PC-9 (cell line): ENCODE measurements at regions not wholly inside any gene's neighbourhood (a gene's known extent, or its start where the extent isn't known, plus 50 kb on each side); places are given as distances from the start of the nearest gene placed in this dataset.

Experiments
- BruUV-seq: library from RNA; stranded (reverse); fragments of 400-500 nt; replicated peaks from 2 replicates; lab custom pipeline; 2021; lab: Mats Ljungman, UMichigan
- CTCF ChIA-PET: fragments of 300-600 bp; sonication (Branson Sonifier 250); formaldehyde crosslinking; loops from one replicate; lab custom pipeline; 2022; ENCODE audit warnings: antibody characterized with exemption; lab: Charles Lee
- POLR2A ChIA-PET: fragments of 300-600 bp; sonication (Branson Sonifier 250); formaldehyde crosslinking; loops from one replicate; lab custom pipeline; 2022; ENCODE audit warnings: antibody characterized with exemption; ENCODE audit not compliant: unreplicated experiment; lab: Charles Lee
- DNase-seq, 2 experiments: peaks; one replicate each; pipeline versions ENCODE4 v3.0.0 to v3.0.0-alpha.2; 2015 to 2022; ENCODE audit warnings: mixed read lengths in 1 of 2
- H2AFZ ChIP-seq: fragments of 200-600 bp; sonication (generic); 2 replicates; pipeline ENCODE4 v1.8.1; 2017; ENCODE audit warnings: antibody characterized with exemption
- H3F3A ChIP-seq: fragments of 200-600 bp; sonication (generic); 2 replicates; pipeline ENCODE4 v1.8.1; 2017; ENCODE audit warnings: antibody characterized with exemption, mild to moderate bottlenecking, low read depth; ENCODE audit not compliant: insufficient read depth
- H3K27ac ChIP-seq: fragments of 200-600 bp; sonication (generic); 2 replicates; pipeline ENCODE4 v1.6.1; 2016; ENCODE audit warnings: mixed run types
- H3K27me3 ChIP-seq: fragments of 200-600 bp; sonication (generic); 2 replicates; pipeline ENCODE4 v1.6.1; 2016; ENCODE audit warnings: low read depth, mixed run types; ENCODE audit not compliant: insufficient read depth
- H3K36me3 ChIP-seq: fragments of 200-600 bp; sonication (generic); 2 replicates; pipeline ENCODE4 v1.6.1; 2016; ENCODE audit warnings: low read depth, mixed run types
- H3K4me1 ChIP-seq: fragments of 200-600 bp; sonication (generic); replicated peaks from 2 replicates; pipeline ENCODE4 v1.6.1; 2016; ENCODE audit warnings: mixed run types; ENCODE audit not compliant: insufficient read depth
- H3K4me2 ChIP-seq: fragments of 200-600 bp; sonication (generic); 2 replicates; pipeline ENCODE4 v1.6.1; 2017; ENCODE audit warnings: mixed run types
- H3K4me3 ChIP-seq: fragments of 200-600 bp; sonication (generic); 2 replicates; pipeline ENCODE4 v1.6.1; 2016; ENCODE audit warnings: mixed run types
- H3K79me2 ChIP-seq: fragments of 200-600 bp; sonication (generic); 2 replicates; pipeline ENCODE4 v1.6.1; 2017; ENCODE audit warnings: low read depth, mixed run types
- H3K9me2 ChIP-seq: fragments of 200-600 bp; sonication (generic); 2 replicates; pipeline ENCODE4 v1.8.1; 2017; ENCODE audit warnings: mild to moderate bottlenecking; ENCODE audit not compliant: insufficient read depth
- H3K9me3 ChIP-seq: fragments of 200-600 bp; sonication (generic); 2 replicates; pipeline ENCODE4 v1.8.1; 2016; ENCODE audit warnings: low read depth; ENCODE audit not compliant: insufficient read depth
- H4K20me1 ChIP-seq: fragments of 200-600 bp; sonication (generic); 2 replicates; pipeline ENCODE4 v1.8.1; 2017; ENCODE audit not compliant: insufficient read depth
- EZH2 ChIP-seq: fragments of 200-600 bp; sonication (generic); IDR thresholded peaks from 2 replicates; pipeline ENCODE4 v1.8.0; 2017; ENCODE audit warnings: antibody characterized with exemption, low read depth
- intact Hi-C: fragments of 100-400 bp; cut with micrococcal nuclease; formaldehyde crosslinking; loops from one replicate; pipeline ENCODE4 v1.10.0; 2022; ENCODE audit not compliant: unreplicated experiment
- TF ChIP-seq, protein P1 (sequence below): fragments of 200-600 bp; sonication (generic); conservative IDR thresholded peaks from 2 replicates; pipeline ENCODE4 v1.6.1; 2017; ENCODE audit warnings: mixed run types, antibody characterized with exemption, mild to moderate bottlenecking, moderate library complexity

DNA sequence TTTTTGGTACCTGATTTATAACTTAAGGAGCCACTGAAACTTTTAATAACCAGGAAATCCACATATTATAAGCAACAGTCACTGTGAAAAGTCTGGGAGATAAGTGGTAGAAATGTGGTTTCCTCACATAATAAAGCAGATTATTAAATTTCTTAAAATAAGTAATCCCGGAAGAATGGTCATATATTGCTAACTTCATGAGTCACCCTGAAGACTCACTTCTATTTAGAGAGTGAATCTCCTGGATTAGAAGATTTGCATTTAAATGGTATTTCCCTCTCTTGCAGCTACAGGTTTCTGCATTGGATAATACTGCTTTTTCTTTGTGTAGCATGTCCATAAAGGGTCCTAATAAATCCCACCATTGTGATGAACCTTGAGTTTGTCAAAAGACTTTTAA lies 1286.8 kb upstream of the CDH8 start:
- Histone ChIP-seq H3K36me3 (no peaks in the 10 kb centered on the region), H3K27ac (no peak overlapping the region), H3K4me3 (no peak overlapping the region), H3K9me3 (no peaks in the 10 kb centered on the region), H2AFZ (no peak overlapping the region), H3K27me3 (no peaks in the 10 kb centered on the region), H4K20me1 (no peaks in the 10 kb centered on the region; the same call in 1 of the 2 replicates), H3K4me1 (no peaks in the 10 kb centered on the region), H3K79me2 (no peaks in the 10 kb centered on the region), H3F3A (no peaks in the 10 kb centered on the region), H3K9me2 (no peaks in the 10 kb centered on the region), H3K4me2 (no peak overlapping the region)
- ChIA-PET POLR2A (no interaction called here), CTCF (no interaction called here)
- BruUV-seq: no TSS peak
- no peak for TF ChIP-seq EZH2
- TF ChIP-seq, protein P1, sequence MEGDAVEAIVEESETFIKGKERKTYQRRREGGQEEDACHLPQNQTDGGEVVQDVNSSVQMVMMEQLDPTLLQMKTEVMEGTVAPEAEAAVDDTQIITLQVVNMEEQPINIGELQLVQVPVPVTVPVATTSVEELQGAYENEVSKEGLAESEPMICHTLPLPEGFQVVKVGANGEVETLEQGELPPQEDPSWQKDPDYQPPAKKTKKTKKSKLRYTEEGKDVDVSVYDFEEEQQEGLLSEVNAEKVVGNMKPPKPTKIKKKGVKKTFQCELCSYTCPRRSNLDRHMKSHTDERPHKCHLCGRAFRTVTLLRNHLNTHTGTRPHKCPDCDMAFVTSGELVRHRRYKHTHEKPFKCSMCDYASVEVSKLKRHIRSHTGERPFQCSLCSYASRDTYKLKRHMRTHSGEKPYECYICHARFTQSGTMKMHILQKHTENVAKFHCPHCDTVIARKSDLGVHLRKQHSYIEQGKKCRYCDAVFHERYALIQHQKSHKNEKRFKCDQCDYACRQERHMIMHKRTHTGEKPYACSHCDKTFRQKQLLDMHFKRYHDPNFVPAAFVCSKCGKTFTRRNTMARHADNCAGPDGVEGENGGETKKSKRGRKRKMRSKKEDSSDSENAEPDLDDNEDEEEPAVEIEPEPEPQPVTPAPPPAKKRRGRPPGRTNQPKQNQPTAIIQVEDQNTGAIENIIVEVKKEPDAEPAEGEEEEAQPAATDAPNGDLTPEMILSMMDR: no peak
- no peak for DNase-seq
- intact Hi-C loops: no loop called here

DNA sequence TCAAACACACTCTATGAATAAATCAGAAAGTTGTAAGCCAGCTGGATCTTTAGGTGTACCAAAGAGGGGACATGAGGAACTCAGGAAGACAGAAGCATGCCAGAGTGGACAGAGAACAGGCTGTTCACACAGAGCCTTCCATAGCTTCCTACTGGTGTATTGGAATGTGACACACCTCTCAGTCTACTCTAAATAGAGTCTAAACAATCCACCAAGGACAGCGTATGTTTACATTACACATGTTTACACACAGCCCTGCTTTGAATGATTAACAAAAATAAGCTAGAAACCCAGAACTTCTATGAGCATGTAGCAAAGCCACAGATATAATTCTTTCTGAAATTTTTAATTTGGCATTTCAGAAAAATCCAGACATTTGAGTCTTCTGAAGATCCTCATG lies 1279.0 kb upstream of the CDH8 start:
- no TSS peak for BruUV-seq
- CTCF ChIA-PET: no interaction called here
- TF ChIP-seq, protein P1: no peak
- no peak for TF ChIP-seq EZH2
- Histone ChIP-seq H3K36me3 (no peaks in the 10 kb centered on the region), H3K79me2 (no peaks in the 10 kb centered on the region), H3K27me3 (no peaks in the 10 kb centered on the region), H3K4me1 (no peaks in the 10 kb centered on the region), H3K9me2 (no peaks in the 10 kb centered on the region), H4K20me1 (no peaks in the 10 kb centered on the region), H3K4me3 (no peak overlapping the region), H3K27ac (no peak overlapping the region), H2AFZ (no peak overlapping the region), H3F3A (no peaks in the 10 kb centered on the region), H3K9me3 (no peaks in the 10 kb centered on the region), H3K4me2 (no peak overlapping the region)
- intact Hi-C loops: no loop called here
- POLR2A ChIA-PET: no interaction called here
- no peak for DNase-seq

DNA sequence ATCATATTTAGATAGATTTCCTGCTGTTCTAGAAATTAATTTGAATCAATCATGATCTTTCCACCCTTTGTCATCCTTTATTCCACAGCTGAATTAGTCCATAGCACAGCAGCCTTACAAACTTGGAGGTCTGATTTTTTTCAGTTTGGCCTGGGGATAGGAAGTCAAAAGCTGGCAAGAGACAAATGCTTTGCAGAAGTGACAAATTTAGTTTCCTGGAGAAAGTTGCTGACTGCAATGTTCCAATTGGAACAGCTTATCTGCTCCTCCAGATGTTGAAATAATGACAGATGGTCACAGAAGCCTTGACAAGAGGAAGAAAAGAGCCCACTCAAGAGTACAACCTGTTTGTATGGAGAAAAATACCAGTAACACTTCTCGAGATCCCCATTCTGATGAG lies 1276.1 kb upstream of the CDH8 start:
- H3K4me3 ChIP-seq: no peak overlapping the region
- BruUV-seq: no TSS peak
- POLR2A ChIA-PET: no interaction called here

More for the DNA sequence above, 1276.1 kb upstream of the CDH8 start:
- intact Hi-C loops: no loop called here
- Histone ChIP-seq H3K4me1 (no peaks in the 10 kb centered on the region), H3F3A (no peaks in the 10 kb centered on the region; the same call in 1 of the 2 replicates), H3K4me2 (no peak overlapping the region), H3K27ac (no peak overlapping the region), H3K27me3 (no peaks in the 10 kb centered on the region), H3K9me3 (no peaks in the 10 kb centered on the region), H4K20me1 (no peaks in the 10 kb centered on the region), H3K79me2 (no peaks in the 10 kb centered on the region), H3K36me3 (no peaks in the 10 kb centered on the region), H3K9me2 (no peaks in the 10 kb centered on the region), H2AFZ (no peak overlapping the region)
- CTCF ChIA-PET: no interaction called here
- TF ChIP-seq EZH2: no peak
- TF ChIP-seq, protein P1: no peak
- DNase-seq: no peak
